GM12878 (cell line): ENCODE measurements at regions not wholly inside any gene's neighbourhood (a gene's known extent, or its start where the extent isn't known, plus 50 kb on each side); places are given as distances from the start of the nearest gene placed in this dataset.

Experiments
- ATAC-seq: fragments of 200-7000 bp; cut with Tn5 transposase; 3 replicates; pipeline ENCODE4 v1.9.1; 2020; ENCODE audit warnings: mild to moderate bottlenecking, moderate library complexity
- BruUV-seq: library from RNA; stranded (reverse); fragments of 400-500 nt; replicated peaks from 2 replicates; lab custom pipeline; 2021; lab: Mats Ljungman, UMichigan
- CTCF ChIA-PET: fragments of 300-600 bp; sonication (Branson Sonifier 250); formaldehyde crosslinking; extraction: SDS; loops from one replicate; lab custom pipeline; 2021; ENCODE audit warnings: inconsistent platforms; lab: Yijun Ruan, JAX
- POLR2A ChIA-PET: fragments of 350-600 bp; formaldehyde crosslinking; extraction: SDS; loops from one replicate; lab custom pipeline; 2021; ENCODE audit warnings: inconsistent platforms; lab: Charles Lee
- RAD21 ChIA-PET: fragments of 300-600 bp; sonication (Branson Sonifier 250); formaldehyde crosslinking; loops from one replicate; lab custom pipeline; 2023; ENCODE audit warnings: antibody characterized with exemption; ENCODE audit not compliant: unreplicated experiment; lab: Charles Lee
- SMC1A ChIA-PET: fragments of 300-600 bp; sonication (Branson Sonifier 250); formaldehyde crosslinking; loops from one replicate; lab custom pipeline; 2023; ENCODE audit not compliant: unreplicated experiment, uncharacterized antibody; lab: Charles Lee
- DNase-seq: peaks from one replicate; pipeline ENCODE4 v3.0.0-alpha.2; 2011; ENCODE audit warnings: low read depth, low spot score
- FAIRE-seq: peaks from 3 replicates; lab custom pipeline; 2011; peaks lifted over from hg19 to GRCh38; lab: Jason Lieb, UNC
- H2AFZ ChIP-seq: 2 replicates; pipeline ENCODE4 v1.6.0; 2011; ENCODE audit warnings: low read depth, low read length, control low read depth; ENCODE audit not compliant: control insufficient read depth
- H3K27ac ChIP-seq: 2 replicates; pipeline ENCODE4 v1.5.1; 2011; ENCODE audit warnings: control low read depth; ENCODE audit not compliant: control insufficient read depth, insufficient read depth
- H3K27me3 ChIP-seq, 2 experiments: replicated peaks in 1 of 2; 2 replicates each; pipeline versions ENCODE4 v1.6.0 to v1.6.1; 2011; ENCODE audit warnings: low read length in 1 of 2; ENCODE audit not compliant: control insufficient read depth in 2 of 2, insufficient read depth in 2 of 2
- H3K36me3 ChIP-seq, 2 experiments: 2 replicates each; pipeline ENCODE4 v1.5.1; 2011; ENCODE audit warnings: low read length in 1 of 2; ENCODE audit not compliant: control insufficient read depth in 2 of 2, insufficient read depth in 2 of 2
- H3K4me1 ChIP-seq: 2 replicates; pipeline ENCODE4 v1.6.1; 2011; ENCODE audit warnings: mild to moderate bottlenecking, low read length, moderate library complexity, mixed read lengths; ENCODE audit not compliant: control insufficient read depth, insufficient read depth
- H3K4me2 ChIP-seq: 2 replicates; pipeline ENCODE4 v1.6.0; 2011; ENCODE audit warnings: control low read depth; ENCODE audit not compliant: control insufficient read depth, insufficient read depth
- H3K4me3 ChIP-seq: fragments of 200-600 bp; sonication (generic); 2 replicates; pipeline ENCODE4 v1.5.1; 2016
- H3K79me2 ChIP-seq: 2 replicates; pipeline ENCODE4 v1.6.0; 2011; ENCODE audit warnings: low read length; ENCODE audit not compliant: control insufficient read depth, insufficient read depth
- H3K9ac ChIP-seq: 2 replicates; pipeline ENCODE4 v1.8.0; 2011; ENCODE audit warnings: low read length, control low read depth, mixed read lengths; ENCODE audit not compliant: control insufficient read depth, insufficient read depth
- H3K9me3 ChIP-seq: replicated peaks from 3 replicates; pipeline ENCODE4 v1.5.1; 2011; ENCODE audit warnings: mild to moderate bottlenecking, low read length; ENCODE audit not compliant: control insufficient read depth, insufficient read depth
- H4K20me1 ChIP-seq: 2 replicates; pipeline ENCODE4 v1.6.0; 2011; ENCODE audit not compliant: control insufficient read depth, insufficient read depth
- CHD2 ChIP-seq: IDR thresholded peaks from 2 replicates; pipeline ENCODE4 v1.6.1; 2011; ENCODE audit warnings: low read depth, low read length, improper control_type of control experiment, borderline replicate concordance
- ESRRA ChIP-seq: IDR thresholded peaks from 2 replicates; pipeline ENCODE4 v1.6.1; 2012; ENCODE audit warnings: mild to moderate bottlenecking, low read length, improper control_type of control experiment
- HDGF ChIP-seq: fragments of 450-650 bp; IDR thresholded peaks from 2 replicates; pipeline ENCODE4 v1.6.1; 2016; ENCODE audit warnings: antibody characterized with exemption
- MTA3 ChIP-seq: IDR thresholded peaks from 2 replicates; pipeline ENCODE4 v1.6.1; 2012; ENCODE audit warnings: low read length, inconsistent platforms, borderline replicate concordance
- POLR2A ChIP-seq: IDR thresholded peaks from 2 replicates; pipeline ENCODE4 v1.6.1; 2011; ENCODE audit warnings: low read depth, mild to moderate bottlenecking, low read length
- POLR2AphosphoS5 ChIP-seq: IDR thresholded peaks from 2 replicates; pipeline ENCODE4 v1.6.1; 2011; ENCODE audit warnings: mild to moderate bottlenecking, low read length, inconsistent platforms
- RAD21 ChIP-seq: IDR thresholded peaks from 2 replicates; pipeline ENCODE4 v1.6.1; 2011; ENCODE audit warnings: mild to moderate bottlenecking, low read depth, low read length, moderate library complexity; ENCODE audit not compliant: insufficient read depth
- RB1 ChIP-seq: fragments of 450-650 bp; formaldehyde crosslinking; IDR thresholded peaks from 2 replicates; pipeline ENCODE4 v1.6.1; 2017; ENCODE audit warnings: mild to moderate bottlenecking, borderline replicate concordance
- RUNX3 ChIP-seq: IDR thresholded peaks from 2 replicates; pipeline ENCODE4 v1.6.1; 2012; ENCODE audit warnings: low read length, inconsistent platforms
- TCF12 ChIP-seq: IDR thresholded peaks from 2 replicates; pipeline ENCODE4 v1.6.1; 2011; ENCODE audit warnings: low read depth, mild to moderate bottlenecking, low read length
- ZBED1 ChIP-seq: IDR thresholded peaks from 2 replicates; pipeline ENCODE4 v1.6.1; 2016; ENCODE audit warnings: borderline replicate concordance
- ZNF207 ChIP-seq: fragments of 450-650 bp; IDR thresholded peaks from 2 replicates; pipeline ENCODE4 v1.6.1; 2014; ENCODE audit warnings: antibody characterized with exemption, mild to moderate bottlenecking, borderline replicate concordance
- ZSCAN29 ChIP-seq: fragments of 450-650 bp; IDR thresholded peaks from 2 replicates; pipeline ENCODE4 v1.6.1; 2017; ENCODE audit warnings: mild to moderate bottlenecking, moderate library complexity
- WGBS: methylation state at CpG from one replicate; pipeline ENCODE4 v1.1.6; 2016; ENCODE audit warnings: low lambda C conversion rate; ENCODE audit not compliant: insufficient replicate concordance, insufficient coverage; ENCODE audit errors: missing lambda C conversion rate; 5-methylcytosine and 5-hydroxymethylcytosine counted together
- in situ Hi-C: fragments of 300-500 bp; cut with MboI; formaldehyde crosslinking; loops from 9 replicates; pipeline ENCODE4 v1.14.3; 2018; ENCODE audit warnings: mixed read lengths
- intact Hi-C: fragments of 100-400 bp; cut with micrococcal nuclease; formaldehyde crosslinking; loops from one replicate; pipeline ENCODE4 v1.14.2; 2022; ENCODE audit not compliant: unreplicated experiment
- TF ChIP-seq, protein P1 (sequence below): fragments of 450-650 bp; IDR thresholded peaks from 2 replicates; pipeline ENCODE4 v1.6.1; 2014; ENCODE audit warnings: mild to moderate bottlenecking
- TF ChIP-seq, protein P2 (sequence below), 3 experiments: IDR thresholded peaks in 2 of 3; conservative IDR thresholded peaks in 1 of 3; 2 replicates each; pipeline ENCODE4 v1.5.1; 2011; ENCODE audit warnings: low read depth in 3 of 3, low read length in 3 of 3, mild to moderate bottlenecking in 3 of 3, control low read depth in 2 of 3, moderate library complexity in 2 of 3, inconsistent platforms in 1 of 3, mixed read lengths in 1 of 3; ENCODE audit not compliant: control insufficient read depth in 2 of 3, insufficient read depth in 1 of 3; ENCODE audit errors: extremely low read depth in 1 of 3

DNA sequence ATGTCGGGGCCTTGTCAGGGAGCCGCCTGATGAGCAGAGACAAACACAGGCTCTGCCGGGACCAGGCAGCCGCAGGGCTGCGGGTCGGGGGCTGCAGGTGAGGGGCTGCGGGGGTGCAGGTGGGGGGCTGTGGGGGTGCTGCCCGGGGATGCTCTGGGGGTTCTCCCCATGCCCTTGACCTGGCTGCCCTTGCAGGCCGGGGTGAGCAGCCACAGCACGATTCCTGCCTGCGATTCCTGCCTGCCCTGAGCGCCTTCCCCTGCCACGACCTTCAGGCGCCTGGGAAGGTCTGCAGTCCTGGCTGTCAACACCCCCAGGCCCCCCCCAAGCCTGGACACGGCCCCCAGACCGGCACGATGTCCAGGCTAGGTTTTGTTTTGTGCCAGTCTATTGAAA lies 106.3 kb downstream of the FAM53A start:
- SMC1A ChIA-PET = no interaction called here
- Histone ChIP-seq H3K27me3 (no peaks in the 10 kb centered on the region; a peak in 1 of 4 replicates), H2AFZ (no peak overlapping the region), H4K20me1 (no peaks in the 10 kb centered on the region), H3K4me3 (no peak overlapping the region), H3K9ac (no peak overlapping the region), H3K4me2 (no peak overlapping the region), H3K27ac (no peak overlapping the region), H3K79me2 (no peaks in the 10 kb centered on the region), H3K9me3 (no peaks in the 10 kb centered on the region), H3K36me3 (no peaks in the 10 kb centered on the region), H3K4me1 (no peaks in the 10 kb centered on the region)
- TF ChIP-seq HDGF = no peak
- no peak for TF ChIP-seq RB1
- TF ChIP-seq ZNF207 = no peak
- TF ChIP-seq TCF12 = no peak
- TF ChIP-seq, protein P1, sequence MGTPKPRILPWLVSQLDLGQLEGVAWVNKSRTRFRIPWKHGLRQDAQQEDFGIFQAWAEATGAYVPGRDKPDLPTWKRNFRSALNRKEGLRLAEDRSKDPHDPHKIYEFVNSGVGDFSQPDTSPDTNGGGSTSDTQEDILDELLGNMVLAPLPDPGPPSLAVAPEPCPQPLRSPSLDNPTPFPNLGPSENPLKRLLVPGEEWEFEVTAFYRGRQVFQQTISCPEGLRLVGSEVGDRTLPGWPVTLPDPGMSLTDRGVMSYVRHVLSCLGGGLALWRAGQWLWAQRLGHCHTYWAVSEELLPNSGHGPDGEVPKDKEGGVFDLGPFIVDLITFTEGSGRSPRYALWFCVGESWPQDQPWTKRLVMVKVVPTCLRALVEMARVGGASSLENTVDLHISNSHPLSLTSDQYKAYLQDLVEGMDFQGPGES = no peak
- TF ChIP-seq MTA3 = no peak
- no peak for TF ChIP-seq ESRRA
- TF ChIP-seq CHD2 = no peak
- no peak for TF ChIP-seq RUNX3
- TF ChIP-seq, protein P2, sequence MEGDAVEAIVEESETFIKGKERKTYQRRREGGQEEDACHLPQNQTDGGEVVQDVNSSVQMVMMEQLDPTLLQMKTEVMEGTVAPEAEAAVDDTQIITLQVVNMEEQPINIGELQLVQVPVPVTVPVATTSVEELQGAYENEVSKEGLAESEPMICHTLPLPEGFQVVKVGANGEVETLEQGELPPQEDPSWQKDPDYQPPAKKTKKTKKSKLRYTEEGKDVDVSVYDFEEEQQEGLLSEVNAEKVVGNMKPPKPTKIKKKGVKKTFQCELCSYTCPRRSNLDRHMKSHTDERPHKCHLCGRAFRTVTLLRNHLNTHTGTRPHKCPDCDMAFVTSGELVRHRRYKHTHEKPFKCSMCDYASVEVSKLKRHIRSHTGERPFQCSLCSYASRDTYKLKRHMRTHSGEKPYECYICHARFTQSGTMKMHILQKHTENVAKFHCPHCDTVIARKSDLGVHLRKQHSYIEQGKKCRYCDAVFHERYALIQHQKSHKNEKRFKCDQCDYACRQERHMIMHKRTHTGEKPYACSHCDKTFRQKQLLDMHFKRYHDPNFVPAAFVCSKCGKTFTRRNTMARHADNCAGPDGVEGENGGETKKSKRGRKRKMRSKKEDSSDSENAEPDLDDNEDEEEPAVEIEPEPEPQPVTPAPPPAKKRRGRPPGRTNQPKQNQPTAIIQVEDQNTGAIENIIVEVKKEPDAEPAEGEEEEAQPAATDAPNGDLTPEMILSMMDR (IDR thresholded peaks at IDR 0.05 in 2 of 3, conservative IDR thresholded peaks at IDR 0.05 in 1 of 3; ENCODE audit: control insufficient read depth in 2 of 3, extremely low read depth in 1 of 3, insufficient read depth in 1 of 3, low read depth in 3 of 3, low read length in 3 of 3) = no peak
- TF ChIP-seq POLR2AphosphoS5 = no peak
- TF ChIP-seq POLR2A = no peak
- no peak for TF ChIP-seq ZBED1
- no peak for TF ChIP-seq RAD21
- no peak for TF ChIP-seq ZSCAN29
- POLR2A ChIA-PET = no interaction called here
- RAD21 ChIA-PET = no interaction called here
- WGBS = 79% methylated on average over 14 of the region's 17 CpGs
- ATAC-seq (no peak), FAIRE-seq (no peak), DNase-seq (no peak)
- no TSS peak for BruUV-seq
- in situ Hi-C loops (no loop called here), intact Hi-C loops (no loop called here)
- CTCF ChIA-PET = no interaction called here
